Liver (tissue), 8 donors: ENCODE measurements at regions not wholly inside any gene's neighbourhood (a gene's known extent, or its start where the extent isn't known, plus 50 kb on each side); places are given as distances from the start of the nearest gene placed in this dataset.

Experiments used
- DNase-seq: peaks from one replicate; pipeline ENCODE4 v3.0.0-alpha.2; 2017; ENCODE audit warnings: low spot score
- H3K27ac ChIP-seq, 2 donors: one replicate each; pipeline ENCODE4 v1.7.0; 2013; ENCODE audit warnings: inconsistent platforms in 2 of 2, low read length in 2 of 2, control low read depth in 1 of 2, low read depth in 1 of 2, mild to moderate bottlenecking in 1 of 2
- H3K27me3 ChIP-seq, 4 donors: one replicate each; pipeline versions ENCODE4 v1.6.1 to v1.7.0; 2013; ENCODE audit warnings: low read length in 3 of 4, inconsistent platforms in 1 of 4, mild to moderate bottlenecking in 1 of 4, moderate library complexity in 1 of 4; ENCODE audit not compliant: control insufficient read depth in 4 of 4, insufficient read depth in 4 of 4
- H3K36me3 ChIP-seq, 4 donors: one replicate each; pipeline versions ENCODE4 v1.6.1 to v1.7.0; 2013; ENCODE audit warnings: low read length in 3 of 4, mild to moderate bottlenecking in 3 of 4, low read depth in 1 of 4, moderate library complexity in 1 of 4; ENCODE audit not compliant: control insufficient read depth in 4 of 4, insufficient read depth in 3 of 4
- H3K4me1 ChIP-seq, 4 donors: one replicate each; pipeline versions ENCODE4 v1.6.1 to v1.7.0; 2013; ENCODE audit warnings: low read length in 3 of 4, mild to moderate bottlenecking in 3 of 4, moderate library complexity in 1 of 4; ENCODE audit not compliant: control insufficient read depth in 4 of 4, insufficient read depth in 4 of 4
- H3K4me3 ChIP-seq, 3 donors: one replicate each; pipeline versions ENCODE4 v1.6.1 to v1.7.0; 2013; ENCODE audit warnings: low read length in 3 of 3, control low read depth in 1 of 3, low read depth in 1 of 3, mild to moderate bottlenecking in 1 of 3
- H3K9ac ChIP-seq, 2 donors: one replicate each; pipeline ENCODE4 v1.7.0; 2013; ENCODE audit warnings: low read length in 2 of 2, mild to moderate bottlenecking in 2 of 2, moderate library complexity in 2 of 2, control low read depth in 1 of 2, low read depth in 1 of 2
- H3K9me3 ChIP-seq, 4 donors: one replicate each; pipeline versions ENCODE4 v1.6.1 to v1.7.0; 2013; ENCODE audit warnings: low read length in 3 of 4; ENCODE audit not compliant: control insufficient read depth in 4 of 4
- EGR1 ChIP-seq, 2 donors: IDR thresholded peaks; 2 replicates each; pipeline ENCODE4 v1.6.1; 2016 to 2018; ENCODE audit warnings: antibody characterized with exemption in 2 of 2, low read depth in 2 of 2
- FOXA1 ChIP-seq: IDR thresholded peaks from 2 replicates; pipeline ENCODE4 v1.6.1; 2016; ENCODE audit warnings: antibody characterized with exemption
- FOXA2 ChIP-seq: IDR thresholded peaks from 2 replicates; pipeline ENCODE4 v1.6.1; 2016; ENCODE audit warnings: antibody characterized with exemption
- GABPA ChIP-seq, 2 donors: IDR thresholded peaks in 1 of 2; conservative IDR thresholded peaks in 1 of 2; 2 replicates each; pipeline ENCODE4 v1.6.1; 2016; ENCODE audit warnings: antibody characterized with exemption in 2 of 2, mild to moderate bottlenecking in 1 of 2, moderate library complexity in 1 of 2
- HNF4G ChIP-seq: IDR thresholded peaks from 2 replicates; pipeline ENCODE4 v1.6.1; 2016; ENCODE audit warnings: antibody characterized with exemption
- JUND ChIP-seq, 2 donors: IDR thresholded peaks; 2 replicates each; pipeline ENCODE4 v1.6.1; 2016; ENCODE audit warnings: antibody characterized with exemption in 2 of 2
- NR2F2 ChIP-seq: IDR thresholded peaks from 2 replicates; pipeline ENCODE4 v1.6.1; 2016; ENCODE audit warnings: antibody characterized with exemption
- RAD21 ChIP-seq, 2 donors: IDR thresholded peaks; 2 replicates each; pipeline ENCODE4 v1.6.1; 2016; ENCODE audit warnings: antibody characterized with exemption in 2 of 2, mild to moderate bottlenecking in 2 of 2
- RXRA ChIP-seq, 2 donors: IDR thresholded peaks; 2 replicates each; pipeline ENCODE4 v1.6.1; 2017 to 2018; ENCODE audit warnings: antibody characterized with exemption in 2 of 2, mild to moderate bottlenecking in 1 of 2
- SP1 ChIP-seq: IDR thresholded peaks from 2 replicates; pipeline ENCODE4 v1.6.1; 2018; ENCODE audit warnings: antibody characterized with exemption, mild to moderate bottlenecking
- TAF1 ChIP-seq: conservative IDR thresholded peaks from 2 replicates; pipeline ENCODE4 v1.6.1; 2016; ENCODE audit warnings: antibody characterized with exemption, mild to moderate bottlenecking
- YY1 ChIP-seq: IDR thresholded peaks from 2 replicates; pipeline ENCODE4 v1.6.1; 2016; ENCODE audit warnings: antibody characterized with exemption, mild to moderate bottlenecking
- WGBS: extraction: QIAGEN DNeasy Blood & Tissue Kit; methylation state at CpG from one replicate; pipeline ENCODE4 v1.1.7; 2013; 5-methylcytosine and 5-hydroxymethylcytosine counted together
- TF ChIP-seq, protein P1 (sequence below): IDR thresholded peaks from 2 replicates; pipeline ENCODE4 v1.6.1; 2016; ENCODE audit warnings: antibody characterized with exemption
- TF ChIP-seq, protein P2 (sequence below): IDR thresholded peaks from 2 replicates; pipeline ENCODE4 v1.6.1; 2016; ENCODE audit warnings: antibody characterized with exemption
- TF ChIP-seq, protein P3 (sequence below): IDR thresholded peaks from 2 replicates; pipeline ENCODE4 v1.6.1; 2016; ENCODE audit warnings: antibody characterized with exemption, mild to moderate bottlenecking
- TF ChIP-seq, protein P4 (sequence below): fragments of 150-350 bp; IDR thresholded peaks from 2 replicates; pipeline ENCODE4 v1.5.1; 2017; ENCODE audit warnings: improper control_type of control experiment, low read depth, low read length; ENCODE audit not compliant: missing input control
- TF ChIP-seq, protein P5 (sequence below): IDR thresholded peaks from 2 replicates; pipeline ENCODE4 v1.6.1; 2016; ENCODE audit warnings: antibody characterized with exemption
- donor health status: healthy.
- donor health status: healthy.
- donor health status: healthy.
- donor health status: healthy.
- donor health status: healthy.

DNA sequence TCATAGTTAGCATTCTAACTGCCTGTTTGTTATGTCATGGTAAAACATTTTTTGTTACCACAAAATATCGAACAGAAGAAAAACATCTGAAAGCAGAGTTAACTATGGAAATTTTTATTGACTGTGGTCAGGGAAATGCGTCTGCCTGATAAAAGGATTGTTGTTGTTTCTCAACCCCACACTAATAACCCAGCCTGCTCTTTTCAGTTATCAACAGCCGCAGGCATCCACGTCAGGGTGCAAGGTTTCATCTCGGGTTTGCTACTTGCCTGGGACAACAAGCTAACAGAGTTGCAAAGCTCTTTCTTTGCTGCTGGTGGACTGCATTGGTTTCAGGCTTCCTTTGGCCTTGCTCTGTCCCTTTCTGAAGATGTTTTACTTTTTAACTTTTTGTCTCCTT is 969.2 kb downstream of the CDH18 start:
- no peak overlapping the region for H3K4me3 ChIP-seq
- no peak overlapping the region for H3K27ac ChIP-seq
- no peak for DNase-seq
- H3K4me1 ChIP-seq: no peaks in the 10 kb centered on the region
- H3K9ac ChIP-seq: no peak overlapping the region
- peaks cover 0 to 2% (median 0%) of the 10 kb centered on the region in 4 donors for H3K9me3 ChIP-seq
- TF ChIP-seq, protein P1, sequence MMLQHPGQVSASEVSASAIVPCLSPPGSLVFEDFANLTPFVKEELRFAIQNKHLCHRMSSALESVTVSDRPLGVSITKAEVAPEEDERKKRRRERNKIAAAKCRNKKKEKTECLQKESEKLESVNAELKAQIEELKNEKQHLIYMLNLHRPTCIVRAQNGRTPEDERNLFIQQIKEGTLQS: no peak
- TF ChIP-seq, protein P2, sequence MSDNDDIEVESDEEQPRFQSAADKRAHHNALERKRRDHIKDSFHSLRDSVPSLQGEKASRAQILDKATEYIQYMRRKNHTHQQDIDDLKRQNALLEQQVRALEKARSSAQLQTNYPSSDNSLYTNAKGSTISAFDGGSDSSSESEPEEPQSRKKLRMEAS: no peak
- TF ChIP-seq, protein P3, sequence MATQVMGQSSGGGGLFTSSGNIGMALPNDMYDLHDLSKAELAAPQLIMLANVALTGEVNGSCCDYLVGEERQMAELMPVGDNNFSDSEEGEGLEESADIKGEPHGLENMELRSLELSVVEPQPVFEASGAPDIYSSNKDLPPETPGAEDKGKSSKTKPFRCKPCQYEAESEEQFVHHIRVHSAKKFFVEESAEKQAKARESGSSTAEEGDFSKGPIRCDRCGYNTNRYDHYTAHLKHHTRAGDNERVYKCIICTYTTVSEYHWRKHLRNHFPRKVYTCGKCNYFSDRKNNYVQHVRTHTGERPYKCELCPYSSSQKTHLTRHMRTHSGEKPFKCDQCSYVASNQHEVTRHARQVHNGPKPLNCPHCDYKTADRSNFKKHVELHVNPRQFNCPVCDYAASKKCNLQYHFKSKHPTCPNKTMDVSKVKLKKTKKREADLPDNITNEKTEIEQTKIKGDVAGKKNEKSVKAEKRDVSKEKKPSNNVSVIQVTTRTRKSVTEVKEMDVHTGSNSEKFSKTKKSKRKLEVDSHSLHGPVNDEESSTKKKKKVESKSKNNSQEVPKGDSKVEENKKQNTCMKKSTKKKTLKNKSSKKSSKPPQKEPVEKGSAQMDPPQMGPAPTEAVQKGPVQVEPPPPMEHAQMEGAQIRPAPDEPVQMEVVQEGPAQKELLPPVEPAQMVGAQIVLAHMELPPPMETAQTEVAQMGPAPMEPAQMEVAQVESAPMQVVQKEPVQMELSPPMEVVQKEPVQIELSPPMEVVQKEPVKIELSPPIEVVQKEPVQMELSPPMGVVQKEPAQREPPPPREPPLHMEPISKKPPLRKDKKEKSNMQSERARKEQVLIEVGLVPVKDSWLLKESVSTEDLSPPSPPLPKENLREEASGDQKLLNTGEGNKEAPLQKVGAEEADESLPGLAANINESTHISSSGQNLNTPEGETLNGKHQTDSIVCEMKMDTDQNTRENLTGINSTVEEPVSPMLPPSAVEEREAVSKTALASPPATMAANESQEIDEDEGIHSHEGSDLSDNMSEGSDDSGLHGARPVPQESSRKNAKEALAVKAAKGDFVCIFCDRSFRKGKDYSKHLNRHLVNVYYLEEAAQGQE: no peak
- TF ChIP-seq RXRA (IDR thresholded peaks at IDR 0.05) (no peak), HNF4G (no peak), SP1 (no peak), RAD21 (IDR thresholded peaks at IDR 0.05) (no peak), TAF1 (no peak), FOXA1 (no peak), FOXA2 (no peak), GABPA (IDR thresholded peaks at IDR 0.05 in 1 of 2, conservative IDR thresholded peaks at IDR 0.05 in 1 of 2) (no peak), JUND (IDR thresholded peaks at IDR 0.05) (no peak), NR2F2 (no peak), YY1 (no peak)
- TF ChIP-seq, protein P4, sequence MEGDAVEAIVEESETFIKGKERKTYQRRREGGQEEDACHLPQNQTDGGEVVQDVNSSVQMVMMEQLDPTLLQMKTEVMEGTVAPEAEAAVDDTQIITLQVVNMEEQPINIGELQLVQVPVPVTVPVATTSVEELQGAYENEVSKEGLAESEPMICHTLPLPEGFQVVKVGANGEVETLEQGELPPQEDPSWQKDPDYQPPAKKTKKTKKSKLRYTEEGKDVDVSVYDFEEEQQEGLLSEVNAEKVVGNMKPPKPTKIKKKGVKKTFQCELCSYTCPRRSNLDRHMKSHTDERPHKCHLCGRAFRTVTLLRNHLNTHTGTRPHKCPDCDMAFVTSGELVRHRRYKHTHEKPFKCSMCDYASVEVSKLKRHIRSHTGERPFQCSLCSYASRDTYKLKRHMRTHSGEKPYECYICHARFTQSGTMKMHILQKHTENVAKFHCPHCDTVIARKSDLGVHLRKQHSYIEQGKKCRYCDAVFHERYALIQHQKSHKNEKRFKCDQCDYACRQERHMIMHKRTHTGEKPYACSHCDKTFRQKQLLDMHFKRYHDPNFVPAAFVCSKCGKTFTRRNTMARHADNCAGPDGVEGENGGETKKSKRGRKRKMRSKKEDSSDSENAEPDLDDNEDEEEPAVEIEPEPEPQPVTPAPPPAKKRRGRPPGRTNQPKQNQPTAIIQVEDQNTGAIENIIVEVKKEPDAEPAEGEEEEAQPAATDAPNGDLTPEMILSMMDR: no peak
- TF ChIP-seq, protein P5, sequence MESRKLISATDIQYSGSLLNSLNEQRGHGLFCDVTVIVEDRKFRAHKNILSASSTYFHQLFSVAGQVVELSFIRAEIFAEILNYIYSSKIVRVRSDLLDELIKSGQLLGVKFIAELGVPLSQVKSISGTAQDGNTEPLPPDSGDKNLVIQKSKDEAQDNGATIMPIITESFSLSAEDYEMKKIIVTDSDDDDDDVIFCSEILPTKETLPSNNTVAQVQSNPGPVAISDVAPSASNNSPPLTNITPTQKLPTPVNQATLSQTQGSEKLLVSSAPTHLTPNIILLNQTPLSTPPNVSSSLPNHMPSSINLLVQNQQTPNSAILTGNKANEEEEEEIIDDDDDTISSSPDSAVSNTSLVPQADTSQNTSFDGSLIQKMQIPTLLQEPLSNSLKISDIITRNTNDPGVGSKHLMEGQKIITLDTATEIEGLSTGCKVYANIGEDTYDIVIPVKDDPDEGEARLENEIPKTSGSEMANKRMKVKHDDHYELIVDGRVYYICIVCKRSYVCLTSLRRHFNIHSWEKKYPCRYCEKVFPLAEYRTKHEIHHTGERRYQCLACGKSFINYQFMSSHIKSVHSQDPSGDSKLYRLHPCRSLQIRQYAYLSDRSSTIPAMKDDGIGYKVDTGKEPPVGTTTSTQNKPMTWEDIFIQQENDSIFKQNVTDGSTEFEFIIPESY: no peak
- H3K27me3 ChIP-seq: peaks cover 0 to 2% (median 0%) of the 10 kb centered on the region in 4 donors
- H3K36me3 ChIP-seq: no peaks in the 10 kb centered on the region
- WGBS: 29% methylated on average over 5 of the region's 5 CpGs

DNA sequence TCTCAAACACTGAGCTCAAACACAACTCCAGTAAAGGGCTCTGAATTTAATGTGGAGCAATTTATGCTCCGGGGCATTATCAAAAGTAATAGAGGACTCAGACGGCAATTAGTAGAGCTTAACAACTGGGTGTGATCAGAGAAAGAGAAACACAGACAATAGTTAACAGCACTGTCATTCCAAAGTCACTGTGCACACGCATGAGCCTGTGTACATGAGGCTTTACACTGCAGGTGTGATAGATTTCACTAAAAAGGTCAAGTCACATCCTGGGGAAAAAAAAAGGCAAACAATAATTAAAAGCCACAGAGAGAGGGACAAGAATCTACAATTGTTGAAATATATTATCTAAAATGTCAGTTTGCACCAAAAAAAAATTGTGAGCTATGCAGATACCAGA is 956.5 kb downstream of the CDH18 start:
- WGBS: 62% methylated on average over 3 of the region's 3 CpGs
- no peak overlapping the region for H3K27ac ChIP-seq
- no peak for TF ChIP-seq RXRA (IDR thresholded peaks at IDR 0.05)
- TF ChIP-seq, protein P1: no peak
- no peak for TF ChIP-seq GABPA (IDR thresholded peaks at IDR 0.05 in 1 of 2, conservative IDR thresholded peaks at IDR 0.05 in 1 of 2)
- TF ChIP-seq, protein P5: no peak
- TF ChIP-seq EGR1 (IDR thresholded peaks at IDR 0.05; ENCODE audit: low read depth in 2 of 2): no peak
- TF ChIP-seq JUND (IDR thresholded peaks at IDR 0.05): no peak
- TF ChIP-seq, protein P4: no peak
- TF ChIP-seq, protein P2: no peak
- no peak for TF ChIP-seq FOXA1
- no peak for TF ChIP-seq TAF1
- no peak for TF ChIP-seq NR2F2

More for the DNA sequence above, 956.5 kb downstream of the CDH18 start:
- H3K4me1 ChIP-seq: no peaks in the 10 kb centered on the region
- DNase-seq: no peak
- no peak overlapping the region for H3K4me3 ChIP-seq
- no peaks in the 10 kb centered on the region for H3K27me3 ChIP-seq
- no peaks in the 10 kb centered on the region for H3K9me3 ChIP-seq
- H3K9ac ChIP-seq: no peak overlapping the region
- H3K36me3 ChIP-seq: no peaks in the 10 kb centered on the region
